Type B pancreatic cell (in vitro differentiated cells): ENCODE measurements at regions not wholly inside any gene's neighbourhood (a gene's known extent, or its start where the extent isn't known, plus 50 kb on each side); places are given as distances from the start of the nearest gene placed in this dataset.

Source experiments
- DNase-seq: peaks from one replicate; pipeline ENCODE4 v3.0.0; 2021; ENCODE audit warnings: mixed read lengths; ENCODE audit not compliant: unreplicated experiment; ENCODE audit errors: extremely low spot score
- H3K27ac Mint-ChIP-seq: 2 replicates; pipeline ENCODE4 v1.8.0; 2021; ENCODE audit warnings: mild to moderate bottlenecking, mixed read lengths
- H3K27me3 Mint-ChIP-seq: 2 replicates; pipeline ENCODE4 v1.8.0; 2021; ENCODE audit warnings: mixed read lengths
- H3K36me3 Mint-ChIP-seq: 2 replicates; pipeline ENCODE4 v1.8.0; 2021; ENCODE audit warnings: mixed read lengths
- H3K4me1 Mint-ChIP-seq: one replicate; pipeline ENCODE4 v1.8.0; 2021; ENCODE audit warnings: mixed read lengths; ENCODE audit not compliant: unreplicated experiment
- H3K4me3 Mint-ChIP-seq: 2 replicates; pipeline ENCODE4 v1.8.0; 2021; ENCODE audit warnings: mild to moderate bottlenecking, mixed read lengths
- H3K9me3 Mint-ChIP-seq: 2 replicates; pipeline ENCODE4 v1.8.0; 2021; ENCODE audit warnings: mixed read lengths
- TF ChIP-seq, protein P1 (sequence below): fragments of 200-600 bp; sonication (generic); conservative IDR thresholded peaks from 2 replicates; pipeline ENCODE4 v1.5.0; 2021; ENCODE audit warnings: antibody characterized with exemption, mild to moderate bottlenecking

DNA sequence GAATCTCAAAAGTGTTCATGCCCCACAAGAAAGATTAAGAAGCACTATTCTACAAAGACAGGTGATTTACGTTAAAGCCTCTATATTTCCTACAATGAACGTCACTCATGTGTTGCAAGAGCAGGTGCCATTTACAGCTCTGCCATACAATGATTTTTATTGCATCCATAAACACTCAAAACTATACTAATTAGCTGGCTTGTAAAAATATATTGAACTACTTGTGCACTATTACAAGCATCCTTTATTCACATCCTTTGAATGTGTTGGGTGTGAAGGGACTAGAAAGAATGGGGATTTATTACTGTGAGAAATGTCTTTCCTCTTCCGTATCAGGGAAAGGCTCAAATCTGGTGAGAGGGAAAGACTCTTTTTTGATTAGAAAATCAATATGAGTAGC is 50.7 kb upstream of the C3orf49 start:
- Mint-ChIP-seq H3K4me3 (no peak overlapping the region), H3K9me3 (no peaks in the 10 kb centered on the region), H3K4me1 (peaks cover under 1% of the 10 kb centered on the region), H3K36me3 (no peaks in the 10 kb centered on the region), H3K27me3 (peaks cover 14% of the 10 kb centered on the region), H3K27ac (no peak overlapping the region)
- DNase-seq: no peak
- TF ChIP-seq, protein P1, sequence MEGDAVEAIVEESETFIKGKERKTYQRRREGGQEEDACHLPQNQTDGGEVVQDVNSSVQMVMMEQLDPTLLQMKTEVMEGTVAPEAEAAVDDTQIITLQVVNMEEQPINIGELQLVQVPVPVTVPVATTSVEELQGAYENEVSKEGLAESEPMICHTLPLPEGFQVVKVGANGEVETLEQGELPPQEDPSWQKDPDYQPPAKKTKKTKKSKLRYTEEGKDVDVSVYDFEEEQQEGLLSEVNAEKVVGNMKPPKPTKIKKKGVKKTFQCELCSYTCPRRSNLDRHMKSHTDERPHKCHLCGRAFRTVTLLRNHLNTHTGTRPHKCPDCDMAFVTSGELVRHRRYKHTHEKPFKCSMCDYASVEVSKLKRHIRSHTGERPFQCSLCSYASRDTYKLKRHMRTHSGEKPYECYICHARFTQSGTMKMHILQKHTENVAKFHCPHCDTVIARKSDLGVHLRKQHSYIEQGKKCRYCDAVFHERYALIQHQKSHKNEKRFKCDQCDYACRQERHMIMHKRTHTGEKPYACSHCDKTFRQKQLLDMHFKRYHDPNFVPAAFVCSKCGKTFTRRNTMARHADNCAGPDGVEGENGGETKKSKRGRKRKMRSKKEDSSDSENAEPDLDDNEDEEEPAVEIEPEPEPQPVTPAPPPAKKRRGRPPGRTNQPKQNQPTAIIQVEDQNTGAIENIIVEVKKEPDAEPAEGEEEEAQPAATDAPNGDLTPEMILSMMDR: no peak

GRCh38 chr3:63768888-63769287 is 50.2 kb upstream of the C3orf49 start:
- DNase-seq: no peak
- Mint-ChIP-seq H3K27me3 (peaks cover 14% of the 10 kb centered on the region), H3K36me3 (no peaks in the 10 kb centered on the region), H3K27ac (no peak overlapping the region), H3K4me3 (no peak overlapping the region), H3K9me3 (no peaks in the 10 kb centered on the region), H3K4me1 (no peaks in the 10 kb centered on the region)
- TF ChIP-seq, protein P1: no peak
